ENCODE measurements at regions not wholly inside any gene's neighbourhood (a gene's known extent, or its start where the extent isn't known, plus 50 kb on each side); places are given as distances from the start of the nearest gene placed in this dataset.

DNA sequence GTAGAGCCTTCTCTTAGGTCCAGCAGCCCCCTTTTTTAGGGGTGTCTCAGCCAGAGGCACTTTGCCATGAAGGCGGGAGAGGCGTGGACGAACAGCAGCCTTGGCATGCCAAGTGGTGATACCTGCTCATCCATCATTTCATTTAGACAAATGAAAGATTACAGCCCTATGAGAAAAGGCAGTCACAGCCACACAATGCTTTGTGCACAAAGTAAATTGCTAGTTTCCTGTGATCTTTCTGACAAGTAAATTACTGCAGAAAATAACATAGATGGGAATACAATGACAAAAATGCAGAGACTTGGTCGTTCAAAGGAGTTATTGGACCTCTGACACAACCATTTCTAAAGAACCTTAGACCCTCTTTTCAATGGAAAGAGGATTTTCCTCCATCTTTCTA lies 94.9 kb downstream of the RND3 start:
- Histone ChIP-seq H3K27me3 (no peaks in the 10 kb centered on the region), H4K20me1 (no peaks in the 10 kb centered on the region), H3K4me3 (no peak overlapping the region), H3K9ac (no peak overlapping the region), H3K9me3 (replicated peaks in 1 of 11) (peaks cover 0 to under 1% (median 0%) of the 10 kb centered on the region in 11 experiments; a peak in 2 of 22 replicates), H3K36me3 (no peaks in the 10 kb centered on the region), H3K27ac (no peak overlapping the region), H3K4me2 (no peak overlapping the region), H3K4me1 (peaks cover 0 to 11% (median 0%) of the 10 kb centered on the region in 10 experiments; a peak in 2 of 20 replicates)
- TF ChIP-seq Cebpa-rat (IDR thresholded peaks at IDR 0.05), result no peak

DNA sequence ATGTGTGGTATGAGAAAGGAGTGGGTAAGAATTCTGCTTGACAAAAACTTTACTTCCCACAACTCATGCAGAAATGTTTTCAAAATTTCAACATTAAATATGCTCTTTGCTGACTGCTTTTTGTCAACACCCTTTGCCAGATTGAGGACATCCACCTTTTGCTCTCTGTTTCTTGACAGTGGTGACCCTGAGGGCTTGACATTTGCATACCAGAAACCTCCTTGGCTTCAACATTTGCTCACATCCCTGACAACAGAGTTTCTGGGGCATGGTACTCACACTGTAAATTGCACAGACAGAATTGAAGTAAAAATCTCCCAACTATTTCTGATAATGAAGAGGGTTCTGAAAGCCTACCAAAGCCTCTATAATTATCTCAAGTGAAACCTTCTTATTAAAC lies 95.7 kb downstream of the RND3 start:
- TF ChIP-seq Cebpa-rat (IDR thresholded peaks at IDR 0.05), result no peak
- H3K9me3 ChIP-seq (replicated peaks in 1 of 11), result peaks cover 0 to 9% (median 4%) of the 10 kb centered on the region in 11 experiments; a peak in 9 of 22 replicates
- no peak overlapping the region for H3K27ac ChIP-seq
- no peaks in the 10 kb centered on the region for H3K36me3 ChIP-seq
- H3K4me3 ChIP-seq, result no peak overlapping the region
- peaks cover 0 to 11% (median 0%) of the 10 kb centered on the region in 10 experiments; a peak in 2 of 20 replicates for H3K4me1 ChIP-seq
- no peaks in the 10 kb centered on the region for H4K20me1 ChIP-seq
- peak overlapping the region in 2 of 11 experiments; percentile 1 to 31; a peak in 1 of 22 replicates for H3K4me2 ChIP-seq
- no peaks in the 10 kb centered on the region for H3K27me3 ChIP-seq
- no peak overlapping the region for H3K9ac ChIP-seq

- no peak overlapping the region for H3K27ac ChIP-seq
- peaks cover 9 to 31% (median 20%) of the 10 kb centered on the region in 11 experiments; a peak in 19 of 22 replicates for H3K9me3 ChIP-seq (replicated peaks in 1 of 11)
- H3K4me1 ChIP-seq, result peaks cover 0 to 11% (median 0%) of the 10 kb centered on the region in 10 experiments; a peak in 2 of 20 replicates
- H3K27me3 ChIP-seq, result no peaks in the 10 kb centered on the region
- no peak for TF ChIP-seq Cebpa-rat (IDR thresholded peaks at IDR 0.05)
- no peaks in the 10 kb centered on the region for H4K20me1 ChIP-seq
- no peaks in the 10 kb centered on the region for H3K36me3 ChIP-seq
- no peak overlapping the region for H3K4me3 ChIP-seq
- no peak overlapping the region for H3K4me2 ChIP-seq
- no peak overlapping the region for H3K9ac ChIP-seq
Measured at GRCh38 chr2:150389447-150389846, 98.0 kb downstream of the RND3 start.

GRCh38 chr2:150388289-150388625 lies 99.2 kb downstream of the RND3 start:
- no peak for TF ChIP-seq Cebpa-rat (IDR thresholded peaks at IDR 0.05)
- peaks cover 9 to 31% (median 20%) of the 10 kb centered on the region in 11 experiments; a peak in 19 of 22 replicates for H3K9me3 ChIP-seq (replicated peaks in 1 of 11)
- H3K4me1 ChIP-seq, result peaks cover 0 to 11% (median 0%) of the 10 kb centered on the region in 10 experiments; a peak in 2 of 20 replicates
- H3K27me3 ChIP-seq, result no peaks in the 10 kb centered on the region
- H3K9ac ChIP-seq, result no peak overlapping the region
- no peaks in the 10 kb centered on the region for H3K36me3 ChIP-seq
- H3K4me3 ChIP-seq, result no peak overlapping the region
- no peak overlapping the region for H3K27ac ChIP-seq
- H4K20me1 ChIP-seq, result no peaks in the 10 kb centered on the region
- H3K4me2 ChIP-seq, result no peak overlapping the region

- H3K4me1 ChIP-seq, result peaks cover 0 to 11% (median 0%) of the 10 kb centered on the region in 10 experiments; a peak in 2 of 20 replicates
- H3K27me3 ChIP-seq, result no peaks in the 10 kb centered on the region
Measured at GRCh38 chr2:150387586-150388288, 99.7 kb downstream of the RND3 start.

DNA sequence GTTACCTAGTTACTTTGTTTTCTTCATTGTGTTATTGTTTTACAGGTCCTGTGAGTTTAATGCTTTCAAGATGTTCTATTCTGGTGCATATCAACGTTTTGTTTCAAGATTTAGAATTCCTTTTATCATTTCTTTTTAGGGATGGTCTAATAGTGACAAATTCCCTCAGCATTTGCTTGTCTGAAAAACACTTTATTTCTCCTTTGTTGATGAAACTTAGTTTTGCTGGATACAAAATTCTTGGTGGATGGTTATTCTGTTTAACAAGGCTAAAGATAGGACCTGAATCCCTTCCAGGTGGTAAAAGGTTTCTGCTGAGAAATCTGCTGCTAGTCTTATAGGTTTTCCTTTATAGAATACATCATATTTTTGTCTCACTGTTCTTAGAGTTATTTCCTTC lies 102.3 kb downstream of the RND3 start:
- Histone ChIP-seq H3K27me3 (no peaks in the 10 kb centered on the region), H3K36me3 (no peaks in the 10 kb centered on the region), H3K9me3 (replicated peaks in 1 of 11) (peaks cover 10 to 36% (median 22%) of the 10 kb centered on the region in 11 experiments; a peak in 19 of 22 replicates), H3K4me2 (no peak overlapping the region), H4K20me1 (no peaks in the 10 kb centered on the region), H3K27ac (no peak overlapping the region), H3K4me1 (no peaks in the 10 kb centered on the region), H3K4me3 (no peak overlapping the region), H3K9ac (no peak overlapping the region)
- TF ChIP-seq Cebpa-rat (IDR thresholded peaks at IDR 0.05), result no peak

More at GRCh38 chr2:150387586-150388288, 99.7 kb downstream of the RND3 start:
- no peak for TF ChIP-seq Cebpa-rat (IDR thresholded peaks at IDR 0.05)
- H3K27ac ChIP-seq, result no peak overlapping the region
- H3K4me3 ChIP-seq, result no peak overlapping the region
- no peak overlapping the region for H3K9ac ChIP-seq
- peaks cover 9 to 31% (median 20%) of the 10 kb centered on the region in 11 experiments; a peak in 19 of 22 replicates for H3K9me3 ChIP-seq (replicated peaks in 1 of 11)
- no peaks in the 10 kb centered on the region for H3K36me3 ChIP-seq
- no peak overlapping the region for H3K4me2 ChIP-seq
- no peaks in the 10 kb centered on the region for H4K20me1 ChIP-seq

DNA sequence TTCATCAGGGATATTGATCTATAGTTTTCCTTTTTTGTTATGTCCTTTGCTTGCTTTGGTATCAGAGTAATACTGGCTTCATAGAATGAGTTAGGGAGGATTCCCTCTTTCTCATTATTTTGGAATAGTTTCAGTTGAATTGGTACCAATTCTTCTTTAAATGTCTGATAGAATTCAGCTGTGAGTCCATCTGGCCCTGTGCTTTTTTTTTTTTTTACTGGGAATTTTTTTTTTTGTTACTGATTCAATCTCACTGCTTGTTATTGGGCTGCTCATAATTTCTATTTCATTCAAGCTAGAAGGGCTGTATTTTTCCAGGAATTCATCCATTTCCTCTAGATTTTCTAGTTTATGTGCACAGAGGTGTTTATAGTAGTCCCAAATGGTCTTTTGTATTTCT lies 103.9 kb downstream of the RND3 start:
- no peak overlapping the region for H3K9ac ChIP-seq
- H3K4me3 ChIP-seq, result no peak overlapping the region
- H4K20me1 ChIP-seq, result no peaks in the 10 kb centered on the region
- H3K4me1 ChIP-seq, result no peaks in the 10 kb centered on the region
- TF ChIP-seq Cebpa-rat (IDR thresholded peaks at IDR 0.05), result no peak
- H3K4me2 ChIP-seq, result no peak overlapping the region
- no peak overlapping the region for H3K27ac ChIP-seq
- H3K36me3 ChIP-seq, result no peaks in the 10 kb centered on the region
- H3K27me3 ChIP-seq, result no peaks in the 10 kb centered on the region
- peaks cover 10 to 36% (median 22%) of the 10 kb centered on the region in 11 experiments; a peak in 19 of 22 replicates for H3K9me3 ChIP-seq (replicated peaks in 1 of 11)

DNA sequence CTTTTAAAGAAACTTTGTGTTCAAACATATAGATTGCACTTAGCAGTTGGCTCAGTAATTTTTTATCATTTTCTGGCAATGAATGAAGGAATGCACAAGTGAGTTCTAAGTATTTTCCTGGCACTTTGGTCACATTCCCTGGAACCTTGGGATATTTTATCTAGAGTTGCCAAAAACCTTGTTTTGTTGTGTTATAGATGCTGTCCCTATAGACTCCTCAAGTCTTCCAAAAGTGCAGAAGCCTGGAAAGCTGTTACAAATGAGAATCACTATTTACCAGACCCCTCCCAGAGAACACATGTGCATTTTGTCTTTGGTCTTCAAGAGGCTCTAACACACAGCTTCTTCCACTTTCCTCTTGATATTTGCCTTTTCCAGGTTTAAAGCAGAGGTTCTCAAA lies 108.3 kb downstream of the RND3 start:
- Histone ChIP-seq H3K4me2 (no peak overlapping the region), H3K9me3 (replicated peaks in 1 of 11) (peaks cover 0 to 8% (median 5%) of the 10 kb centered on the region in 11 experiments; a peak in 6 of 22 replicates), H3K4me1 (no peaks in the 10 kb centered on the region), H3K27me3 (no peaks in the 10 kb centered on the region), H3K27ac (no peak overlapping the region), H3K4me3 (no peak overlapping the region), H3K9ac (no peak overlapping the region), H4K20me1 (no peaks in the 10 kb centered on the region), H3K36me3 (no peaks in the 10 kb centered on the region)
- no peak for TF ChIP-seq Cebpa-rat (IDR thresholded peaks at IDR 0.05)

- H3K36me3 ChIP-seq, result no peaks in the 10 kb centered on the region
- no peaks in the 10 kb centered on the region for H3K27me3 ChIP-seq
- H3K9ac ChIP-seq, result no peak overlapping the region
- H3K4me1 ChIP-seq, result no peaks in the 10 kb centered on the region
- H3K4me3 ChIP-seq, result no peak overlapping the region
- peaks cover 0 to 13% (median 5%) of the 10 kb centered on the region in 11 experiments; a peak in 6 of 22 replicates for H3K9me3 ChIP-seq (replicated peaks in 1 of 11)
- H3K4me2 ChIP-seq, result no peak overlapping the region
- H4K20me1 ChIP-seq, result no peaks in the 10 kb centered on the region
- TF ChIP-seq Cebpa-rat (IDR thresholded peaks at IDR 0.05), result no peak
- H3K27ac ChIP-seq, result no peak overlapping the region
Measured at GRCh38 chr2:150378686-150379085, 108.8 kb downstream of the RND3 start.
